ENCODE measurements at regions not wholly inside any gene's neighbourhood (a gene's known extent, or its start where the extent isn't known, plus 50 kb on each side); places are given as distances from the start of the nearest gene placed in this dataset.

DNA sequence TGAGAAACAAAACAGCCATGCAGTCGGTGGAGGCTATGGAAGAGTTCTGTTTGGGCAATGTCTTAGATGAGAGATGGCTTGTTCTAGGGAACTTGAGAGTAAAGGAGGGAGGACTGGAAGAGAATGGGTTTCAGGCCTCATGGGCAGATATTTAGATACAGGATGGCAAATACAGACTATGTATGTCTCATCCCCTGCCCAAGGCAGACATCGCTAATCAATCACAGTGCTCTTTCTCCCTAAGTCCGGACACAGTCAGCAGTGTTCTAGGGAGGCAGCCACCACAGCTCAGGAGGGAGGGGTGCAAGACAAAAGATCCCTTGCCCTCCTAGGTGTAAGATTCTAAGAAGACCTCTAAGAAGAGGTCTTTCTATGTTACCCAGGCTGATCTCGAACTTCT, 159.3 kb upstream of the TLE3 start:
- Histone ChIP-seq H3K56ac (replicated peaks; ENCODE audit: insufficient read length, low read depth, low read length) (no peak overlapping the region), H2BK15ac (ENCODE audit: low read length) (no peak overlapping the region), H3K4ac (replicated peaks; ENCODE audit: insufficient read length, low read depth, low read length) (no peak overlapping the region), H3K27me3 (replicated peaks in 1 of 4; ENCODE audit: control insufficient read depth in 3 of 4, extremely low read depth in 1 of 4, insufficient read depth in 3 of 4, low read length in 3 of 4) (no peaks in the 10 kb centered on the region), H4K91ac (replicated peaks; ENCODE audit: insufficient read length, low read length) (no peak overlapping the region), H3K79me2 (ENCODE audit: control insufficient read depth in 1 of 2, insufficient read depth in 2 of 2, low read length in 2 of 2) (no peaks in the 10 kb centered on the region), H2AFZ (ENCODE audit: low read length) (no peak overlapping the region), H3K18ac (ENCODE audit: extremely low read depth, low read length) (no peak overlapping the region), H4K8ac (ENCODE audit: extremely low read depth, insufficient read depth, low read length) (no peak overlapping the region), H3K9ac (replicated peaks in 1 of 4; ENCODE audit: extremely low read depth in 1 of 4, low read depth in 3 of 4, low read length in 3 of 4) (no peak overlapping the region), H3K4me1 (replicated peaks in 1 of 4; ENCODE audit: control insufficient read depth in 3 of 4, insufficient read depth in 4 of 4, low read length in 3 of 4) (peaks cover 0 to 3% (median 0%) of the 10 kb centered on the region in 4 experiments; a peak in 3 of 7 replicates), H4K5ac (ENCODE audit: insufficient read length, low read depth, low read length) (no peak overlapping the region), H2AK5ac (ENCODE audit: low read depth, low read length) (no peak overlapping the region), H3K4me3 (ENCODE audit: extremely low read depth in 1 of 4, insufficient read depth in 2 of 4, low read depth in 3 of 4, low read length in 4 of 4) (no peak overlapping the region), H3K4me2 (ENCODE audit: insufficient read depth in 1 of 2, low read depth in 2 of 2, low read length in 2 of 2) (no peak overlapping the region), H3K23ac (ENCODE audit: insufficient read length) (no peak overlapping the region), H2BK120ac (replicated peaks; ENCODE audit: low read depth, low read length) (no peak overlapping the region), H3K9me3 (ENCODE audit: insufficient read depth in 2 of 2, low read depth in 1 of 2, low read length in 1 of 2) (no peaks in the 10 kb centered on the region), H3K79me1 (ENCODE audit: low read depth, low read length) (no peaks in the 10 kb centered on the region), H2BK20ac (ENCODE audit: low read length) (no peak overlapping the region), H3K14ac (ENCODE audit: insufficient read length) (no peak overlapping the region), H4K20me1 (replicated peaks in 1 of 2; ENCODE audit: control insufficient read depth in 1 of 2, insufficient read depth in 2 of 2, low read length in 2 of 2) (no peaks in the 10 kb centered on the region), H2BK12ac (ENCODE audit: low read depth, low read length) (no peak overlapping the region), H3K23me2 (ENCODE audit: low read depth, low read length) (no peaks in the 10 kb centered on the region), H3K36me3 (ENCODE audit: control insufficient read depth in 2 of 4, insufficient read depth in 4 of 4, low read length in 3 of 4) (no peaks in the 10 kb centered on the region), H3K27ac (ENCODE audit: low read depth, low read length) (no peak overlapping the region), H2BK5ac (ENCODE audit: low read depth, low read length) (no peak overlapping the region)
- TF ChIP-seq EGR1 (IDR thresholded peaks at IDR 0.05; ENCODE audit: borderline replicate concordance, low read depth, low read length) (no peak), CEBPB (IDR thresholded peaks at IDR 0.05; ENCODE audit: low read depth, low read length) (no peak), CBX5 (IDR thresholded peaks at IDR 0.05; ENCODE audit: low read depth, low read length) (no peak), SRF (IDR thresholded peaks at IDR 0.05; ENCODE audit: low read depth, low read length) (no peak), PHF8 (conservative IDR thresholded peaks at IDR 0.05; ENCODE audit: low read depth, low read length) (no peak), GABPA (IDR thresholded peaks at IDR 0.05; ENCODE audit: borderline replicate concordance, insufficient read depth, low read length) (no peak), BACH1 (IDR thresholded peaks at IDR 0.05; ENCODE audit: low read length) (no peak), TBP (IDR thresholded peaks at IDR 0.05; ENCODE audit: low read depth, low read length) (no peak), CHD2 (IDR thresholded peaks at IDR 0.05; ENCODE audit: low read length) (no peak), SIX5 (IDR thresholded peaks at IDR 0.05; ENCODE audit: low read depth, low read length) (no peak), SUZ12 (IDR thresholded peaks at IDR 0.05; ENCODE audit: low read length) (no peak)
- TF ChIP-seq, protein P1, sequence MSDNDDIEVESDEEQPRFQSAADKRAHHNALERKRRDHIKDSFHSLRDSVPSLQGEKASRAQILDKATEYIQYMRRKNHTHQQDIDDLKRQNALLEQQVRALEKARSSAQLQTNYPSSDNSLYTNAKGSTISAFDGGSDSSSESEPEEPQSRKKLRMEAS (IDR thresholded peaks at IDR 0.05) = no peak
- no peak for FAIRE-seq
- POLR2A ChIA-PET (ENCODE audit: partially characterized antibody) = no interaction called here
- DNase-seq (ENCODE audit: low read depth in 1 of 2, low spot score in 2 of 2) = no peak
- 69% methylated on average over 4 of the region's 4 CpGs; no CpG with 5 or more reads in 1 of the 2 experiments for WGBS, 2 experiments (ENCODE audit: extremely low coverage in 1 of 2, insufficient coverage in 1 of 2, insufficient read length in 1 of 2, insufficient replicate concordance in 2 of 2, low coverage in 1 of 2, low lambda C conversion rate in 2 of 2, missing lambda C conversion rate in 1 of 2)
- CTCF ChIA-PET (ENCODE audit: partially characterized antibody) = interaction anchor here (3.4 kb wide), 1 partner anchor 97 kb away, joined by 10 read pairs; no protein-coding TSS in a partner anchor

Measured in H1 (cell line).